NCI-H748 treated with DMSO at 0.1 percent for 48 hours (cell line): ENCODE measurements at regions not wholly inside any gene's neighbourhood (a gene's known extent, or its start where the extent isn't known, plus 50 kb on each side); places are given as distances from the start of the nearest gene placed in this dataset.

Experiments used
- DNase-seq: peaks from one replicate; lab custom pipeline; 2025; lab: John Stamatoyannopoulos, UW

DNA sequence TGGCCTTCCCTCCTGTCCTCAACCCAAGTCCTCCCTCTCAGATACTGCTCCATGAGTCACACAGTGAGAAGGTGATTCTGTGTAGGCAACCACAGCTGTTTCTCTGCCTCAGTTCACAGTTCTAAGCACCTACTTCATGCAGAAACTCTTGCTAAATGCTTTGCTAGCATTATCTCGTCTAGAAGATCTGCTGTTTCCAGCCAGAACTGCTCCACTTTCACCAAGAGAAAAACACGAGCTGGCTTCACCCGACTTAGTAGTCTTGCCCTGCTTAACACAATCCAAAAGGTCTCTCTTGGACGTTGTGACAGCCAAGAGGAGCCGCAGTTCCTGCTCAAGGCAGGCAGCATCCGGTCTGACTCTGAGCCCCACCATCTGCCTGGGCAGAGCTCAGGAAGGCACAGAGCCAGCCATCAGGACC is 272.1 kb downstream of the UACA start:
- DNase-seq, result no peak

DNA sequence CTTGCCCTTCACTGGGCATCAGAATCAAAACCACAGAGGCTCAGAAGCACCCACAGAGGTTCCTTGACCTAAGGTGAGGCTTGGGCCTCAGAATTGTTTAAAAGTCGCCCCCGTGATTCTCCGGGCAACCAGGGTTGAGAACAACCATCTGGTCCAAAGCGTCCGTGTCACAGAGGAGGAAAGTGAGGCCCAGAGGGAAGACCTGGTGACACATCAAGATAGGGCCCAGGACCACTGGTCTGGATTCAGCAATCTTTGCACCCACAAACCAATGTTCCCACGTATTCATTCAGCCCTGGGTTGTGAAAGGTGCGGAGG is 272.6 kb downstream of the UACA start:
- no peak for DNase-seq

DNA sequence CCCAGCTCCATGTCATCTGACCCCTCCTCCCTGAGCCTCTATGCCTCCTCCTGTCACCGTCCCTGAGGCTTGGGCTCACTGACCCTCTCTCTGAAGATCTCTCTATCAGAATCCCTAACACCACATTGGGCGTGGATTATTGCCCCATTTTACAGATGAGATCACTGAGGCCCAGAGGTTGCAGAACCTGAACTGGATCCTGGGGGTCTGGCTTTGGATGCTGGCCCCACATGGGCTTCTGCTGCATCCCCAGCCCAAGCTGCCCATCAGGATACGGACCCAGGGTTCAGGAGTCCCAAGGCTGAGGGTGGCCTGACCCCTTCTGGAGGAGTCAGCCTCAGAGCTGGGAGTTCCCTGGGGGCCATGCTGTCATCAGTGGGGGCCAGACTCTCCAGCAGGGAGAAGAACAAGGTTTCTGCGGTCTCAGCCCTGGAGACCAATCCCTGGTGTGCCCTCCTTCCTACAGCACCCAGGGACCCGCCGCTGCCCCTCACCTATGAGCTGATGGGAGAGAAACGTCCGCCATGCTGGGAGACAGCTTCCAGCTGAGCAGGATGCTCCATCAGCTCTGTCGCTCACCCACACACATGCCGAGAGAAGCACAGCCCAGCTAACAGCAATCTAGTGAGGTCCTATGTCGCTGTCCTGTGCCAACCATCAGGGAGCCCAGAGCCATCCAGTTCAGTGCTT is 273.1 kb downstream of the UACA start:
- no peak for DNase-seq

DNA sequence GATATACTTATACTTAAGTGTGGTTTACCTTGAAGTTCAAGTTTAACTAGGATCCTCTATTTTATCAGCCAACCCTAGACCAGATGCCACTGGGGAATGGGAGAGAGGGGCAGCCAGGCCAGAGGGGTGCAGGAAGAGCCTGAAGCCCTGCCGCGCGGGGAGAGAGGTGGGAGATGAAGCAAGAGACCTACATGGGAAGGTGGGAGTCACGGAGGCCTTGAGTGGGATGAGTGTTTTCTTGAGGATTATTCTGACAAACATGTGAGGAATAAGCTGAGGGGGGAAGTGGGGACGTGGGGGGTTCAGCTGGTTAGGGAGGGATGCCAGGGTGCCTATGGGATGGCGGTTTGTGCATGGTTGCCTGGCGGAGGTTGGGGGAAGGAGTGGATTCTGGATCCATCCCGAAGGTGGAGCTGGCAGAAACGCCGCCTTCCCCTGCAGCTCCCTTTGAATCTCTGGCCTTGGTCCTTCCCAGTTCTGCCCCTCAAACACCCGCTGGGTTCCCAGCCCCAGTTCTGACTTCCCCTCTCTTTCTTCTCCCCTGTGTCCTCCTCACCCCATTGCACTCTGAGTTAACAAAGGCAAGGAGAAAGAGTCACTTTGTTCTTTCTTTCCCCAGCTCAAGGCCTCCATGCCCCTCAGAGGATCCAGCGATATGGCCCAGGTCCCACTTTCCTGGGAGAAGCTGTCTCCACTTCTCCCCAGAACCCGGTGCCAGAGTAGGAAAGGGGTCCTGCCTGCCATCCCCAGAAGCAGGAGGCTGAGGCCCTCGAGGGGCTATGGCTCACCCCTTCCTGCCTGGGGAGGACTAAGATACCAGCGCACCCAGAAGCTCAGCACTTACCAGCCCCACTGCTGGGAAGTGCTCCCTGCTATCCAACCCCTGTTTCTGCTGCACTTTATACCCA is 274.2 kb downstream of the UACA start:
- DNase-seq, result no peak

DNA sequence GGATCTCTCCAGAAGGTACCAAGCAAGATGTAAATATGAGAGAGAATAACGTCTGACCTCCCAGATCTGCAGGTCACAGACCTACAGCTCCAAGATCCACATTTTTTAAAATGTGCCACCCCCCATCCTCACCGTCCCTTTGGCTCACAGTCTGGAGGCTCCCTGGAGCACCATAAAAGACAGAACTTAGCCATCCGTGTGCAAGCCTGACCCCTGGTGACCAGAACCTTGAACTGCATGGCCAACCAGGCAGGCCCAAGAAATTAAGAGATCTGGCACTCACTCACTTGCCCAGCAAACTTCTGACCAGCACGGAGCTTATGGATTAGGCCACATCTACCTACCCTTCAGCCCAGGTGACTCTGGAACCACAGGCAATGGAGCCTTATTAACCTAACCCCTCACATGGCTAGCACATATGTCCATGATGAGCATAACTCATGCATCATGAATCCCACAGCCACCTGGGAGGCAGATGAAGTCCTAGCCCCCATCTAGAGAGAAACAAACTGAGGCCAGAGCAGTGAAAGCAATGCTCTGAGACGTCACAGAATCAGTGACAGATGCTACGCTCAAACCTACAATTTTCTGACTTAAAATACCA is 275.3 kb downstream of the UACA start:
- DNase-seq, result peak; percentile 13

DNA sequence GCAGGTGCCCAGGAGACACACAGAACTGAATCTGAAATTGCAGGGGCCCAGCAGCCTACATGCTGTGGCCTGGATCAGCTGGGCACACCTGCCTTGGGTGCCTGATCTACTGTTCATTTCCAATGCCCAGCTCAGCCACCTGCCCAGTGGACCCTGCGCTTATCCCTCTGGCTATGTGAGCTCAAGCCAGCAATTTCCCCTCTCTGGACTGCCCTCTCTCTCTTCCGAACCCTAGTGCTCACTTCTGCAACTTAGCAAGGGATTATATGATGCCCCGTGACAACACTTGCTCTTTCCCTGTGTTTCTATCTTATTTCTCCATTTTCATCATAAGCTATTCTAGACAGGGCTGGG is 276.0 kb downstream of the UACA start:
- DNase-seq, result no peak

DNA sequence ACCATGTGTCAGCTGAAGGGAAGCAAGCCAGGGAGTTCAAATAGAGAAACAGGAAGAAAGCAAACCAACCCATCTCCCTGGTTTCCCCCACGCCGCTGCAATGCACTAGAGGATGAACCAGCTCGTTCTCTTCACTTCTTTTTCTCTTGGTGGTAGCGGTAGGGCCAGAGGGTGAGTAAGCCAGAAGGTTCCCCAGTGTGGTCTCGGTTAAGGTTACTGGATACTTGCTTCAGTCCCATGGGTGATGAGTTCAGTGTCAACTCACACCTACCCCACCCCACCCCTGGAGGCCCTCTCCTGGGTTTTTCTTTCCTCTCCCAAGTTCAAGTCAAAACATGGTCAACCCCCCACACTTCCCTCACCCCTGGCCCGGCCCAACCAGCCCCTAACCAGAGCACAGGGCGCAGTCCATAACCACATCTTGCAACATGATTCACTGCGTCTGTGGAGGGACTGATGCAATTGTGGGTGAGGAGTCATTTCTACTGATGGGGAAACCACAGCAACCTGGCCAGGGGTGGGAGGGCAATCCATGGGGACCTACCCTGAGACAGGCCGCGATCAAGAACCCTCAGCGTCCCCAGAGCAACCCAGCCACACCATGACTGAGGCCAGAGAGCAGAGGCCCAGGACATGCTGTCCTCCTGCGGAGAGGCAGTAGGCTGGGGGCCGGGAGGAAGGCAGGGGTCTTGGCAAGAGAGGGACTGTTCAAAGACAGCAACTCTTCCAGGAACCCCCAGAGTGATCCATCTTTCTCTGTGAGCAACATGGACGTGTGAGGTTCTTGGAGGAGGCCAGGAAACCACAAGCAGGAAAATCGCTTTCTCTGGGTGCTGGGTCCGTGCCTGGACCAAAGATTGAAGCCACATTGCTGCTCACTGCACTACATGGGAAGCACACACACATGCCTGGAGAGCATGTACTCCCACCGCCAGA is 276.6 kb downstream of the UACA start:
- DNase-seq, result no peak

DNA sequence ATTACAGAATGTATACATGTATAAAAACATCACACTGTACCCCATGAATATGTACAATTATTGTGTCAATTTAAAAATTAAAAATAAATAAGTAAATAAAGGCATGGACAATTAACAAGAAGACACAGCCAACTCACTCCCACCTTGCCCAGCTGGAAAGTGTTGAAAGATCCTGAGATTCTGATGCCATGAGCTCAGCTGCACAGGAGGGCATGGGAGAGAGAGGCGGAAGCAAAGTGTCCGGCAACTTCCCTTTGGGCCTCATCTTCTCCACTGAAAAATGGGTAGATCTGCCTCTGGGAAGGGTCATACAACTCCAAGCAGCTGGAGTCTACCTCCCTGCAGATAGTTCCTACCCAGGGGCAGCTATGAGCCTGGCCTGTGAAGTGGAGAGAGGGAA is 277.3 kb downstream of the UACA start:
- DNase-seq, result no peak

DNA sequence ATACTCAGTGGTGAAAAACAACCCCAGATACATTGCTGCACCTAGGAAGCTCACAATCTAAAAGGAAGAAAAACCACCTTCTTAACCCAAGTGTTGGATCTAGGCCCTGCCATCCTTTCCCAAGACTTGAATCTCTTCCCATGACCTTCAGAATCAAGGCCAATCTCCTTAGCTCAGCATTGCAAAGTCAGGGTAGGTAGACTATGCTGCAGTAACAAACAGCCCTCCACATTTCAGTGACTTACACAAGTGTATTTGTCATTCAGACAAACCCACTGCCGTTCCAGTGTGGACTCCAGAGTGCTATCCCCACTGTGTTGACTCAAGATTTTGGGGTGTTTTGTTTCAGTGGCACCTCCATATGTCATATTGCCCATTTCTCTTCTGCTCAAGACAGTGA is 278.4 kb downstream of the UACA start:
- DNase-seq, result no peak

DNA sequence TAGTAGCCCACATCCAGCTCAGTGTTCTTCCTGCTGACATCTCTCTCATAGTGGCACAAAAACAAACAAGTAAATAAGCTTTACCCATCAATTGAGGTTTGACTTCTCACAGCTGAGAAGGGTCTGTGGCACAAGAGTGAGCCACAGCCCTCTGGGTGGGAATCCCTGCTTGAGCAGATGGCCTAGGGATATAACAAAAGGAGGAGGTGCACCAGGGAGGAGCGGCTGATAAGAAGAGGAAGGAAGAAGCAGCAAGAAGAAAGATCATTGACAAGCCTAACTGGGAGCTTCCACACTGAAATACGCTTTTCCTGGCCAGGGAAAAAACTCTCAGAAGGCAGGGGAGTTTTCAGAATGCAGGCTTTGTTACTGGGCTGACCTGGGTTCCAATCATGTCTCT is 279.8 kb downstream of the UACA start:
- no peak for DNase-seq

DNA sequence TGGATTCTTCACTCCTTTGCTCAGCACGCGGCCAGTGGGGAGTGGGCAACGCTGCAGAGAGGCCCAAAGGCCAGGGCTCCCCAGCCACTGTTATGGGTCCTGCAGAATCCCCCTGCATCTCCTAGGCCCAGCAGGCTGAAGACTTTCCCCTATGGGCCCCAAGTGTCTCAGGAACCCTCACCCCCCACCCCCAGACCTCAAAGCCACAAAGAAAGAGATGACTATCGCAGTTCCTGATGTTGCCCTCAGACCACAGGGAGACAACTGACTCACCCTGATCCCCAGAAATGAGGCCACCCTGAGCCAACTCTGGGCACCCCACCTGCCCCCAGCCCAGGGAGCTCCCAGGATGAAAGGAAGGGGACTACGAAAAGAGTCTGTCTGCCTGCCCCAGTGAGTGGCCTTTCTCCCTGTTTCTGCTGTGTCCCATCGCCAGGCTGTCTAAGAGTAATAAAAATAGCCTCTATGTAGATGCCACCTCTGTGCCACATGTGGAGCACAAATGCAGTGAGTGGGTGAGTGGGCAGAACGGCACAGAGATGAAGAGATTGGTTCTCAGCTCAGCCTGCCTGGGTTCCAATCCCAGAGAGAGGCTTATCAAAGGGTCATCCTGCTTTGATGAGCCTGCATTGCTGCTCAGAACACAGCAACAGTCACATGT is 283.0 kb downstream of the UACA start:
- DNase-seq, result no peak

DNA sequence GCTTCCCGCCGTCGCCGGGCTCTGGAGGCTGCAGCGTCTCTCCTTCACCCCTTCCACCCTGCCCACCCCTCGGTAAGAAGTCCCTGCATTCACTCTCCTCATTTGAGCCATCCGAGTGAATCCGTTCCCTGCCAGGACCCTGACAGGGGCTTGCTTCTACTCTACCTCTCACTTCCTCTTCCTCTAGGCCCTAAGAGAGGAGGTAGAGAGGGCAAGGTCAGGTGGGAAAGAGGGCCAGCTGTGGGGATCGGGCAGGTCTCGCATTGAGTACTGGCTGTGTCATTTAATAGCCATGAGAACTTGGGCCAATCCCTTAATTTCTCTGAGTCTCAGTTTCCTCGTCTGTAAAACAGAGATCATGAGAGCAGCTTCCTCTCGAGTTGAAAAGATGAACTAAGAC is 283.6 kb downstream of the UACA start:
- no peak for DNase-seq

DNA sequence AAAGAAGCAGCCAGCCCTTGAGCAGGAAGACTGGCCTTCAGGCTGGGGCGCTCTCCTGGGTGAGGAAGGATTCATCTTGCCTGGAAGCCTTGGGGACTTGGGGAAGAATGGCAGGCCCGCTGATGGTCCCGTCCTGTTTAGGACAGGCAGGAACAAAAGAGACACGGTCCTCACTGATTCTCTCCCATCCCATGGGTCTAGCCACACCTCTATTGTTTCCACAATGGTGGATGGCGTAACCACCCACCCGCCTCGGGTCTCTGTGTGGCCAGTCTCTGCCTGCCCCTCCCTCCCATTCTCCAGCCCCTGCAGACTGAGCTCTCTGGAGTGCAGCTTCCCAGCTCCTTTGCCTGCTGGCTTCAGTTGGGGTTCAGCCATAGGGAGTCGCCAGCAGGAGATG is 284.3 kb downstream of the UACA start:
- DNase-seq, result no peak

DNA sequence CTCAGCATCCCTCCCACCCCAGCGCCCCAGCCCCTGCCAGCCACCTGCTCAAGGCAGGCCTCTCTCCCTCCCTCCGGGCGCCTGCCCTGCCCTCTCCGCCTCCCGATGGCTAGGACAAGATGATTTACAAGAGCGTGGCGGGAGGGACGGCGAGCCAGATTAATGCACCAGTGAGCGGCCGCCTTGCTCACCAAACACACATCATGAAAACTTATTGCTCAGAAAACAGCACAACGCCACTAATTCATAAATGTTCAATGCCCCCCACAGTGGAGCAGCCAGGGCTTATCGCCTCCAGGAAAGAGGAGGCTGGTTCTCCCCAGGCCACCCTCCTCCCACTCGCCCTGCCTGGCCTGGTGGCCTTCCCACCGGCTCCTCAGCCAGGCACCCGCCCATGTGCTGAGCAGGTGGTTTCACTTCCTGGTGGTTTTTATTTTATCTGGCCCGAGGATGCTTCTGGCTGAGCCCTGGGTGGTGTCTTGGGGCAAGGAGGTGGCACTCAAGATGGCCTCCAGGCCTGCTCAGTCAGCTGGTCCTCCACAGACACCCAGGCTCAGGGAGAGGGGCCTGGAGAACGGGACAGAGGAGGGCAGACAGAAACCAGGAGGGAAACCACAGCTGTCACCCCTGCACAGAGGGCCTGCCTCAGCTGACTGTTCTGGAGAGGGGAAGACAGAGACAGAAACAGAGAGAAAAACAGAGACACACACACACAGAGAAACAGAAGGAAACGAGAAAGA is 284.9 kb downstream of the UACA start:
- DNase-seq, result no peak

DNA sequence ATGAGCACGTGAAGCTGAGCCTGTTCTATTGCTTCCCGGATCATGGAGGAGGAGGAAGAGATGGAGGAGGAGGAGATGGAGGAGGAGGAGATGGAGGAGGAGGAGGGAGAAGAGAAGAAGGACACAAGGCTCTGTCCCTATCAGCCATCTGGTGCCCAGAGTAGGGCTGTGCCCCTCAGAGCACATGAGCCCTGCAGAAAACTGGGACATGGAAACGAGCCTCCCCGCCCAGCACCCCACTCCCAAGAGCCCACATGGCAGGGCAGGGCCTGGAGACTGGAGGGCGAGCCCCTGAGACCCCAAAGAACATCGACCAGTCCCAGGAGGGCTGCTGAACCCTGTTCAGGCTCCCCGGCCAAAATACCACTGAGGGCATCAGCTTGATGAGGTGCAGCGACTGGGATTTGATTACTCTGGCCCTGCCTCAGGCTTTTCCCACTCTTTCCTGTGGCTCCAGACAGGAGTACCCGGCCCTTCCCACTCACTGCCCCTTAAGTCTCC is 285.6 kb downstream of the UACA start:
- DNase-seq, result no peak

DNA sequence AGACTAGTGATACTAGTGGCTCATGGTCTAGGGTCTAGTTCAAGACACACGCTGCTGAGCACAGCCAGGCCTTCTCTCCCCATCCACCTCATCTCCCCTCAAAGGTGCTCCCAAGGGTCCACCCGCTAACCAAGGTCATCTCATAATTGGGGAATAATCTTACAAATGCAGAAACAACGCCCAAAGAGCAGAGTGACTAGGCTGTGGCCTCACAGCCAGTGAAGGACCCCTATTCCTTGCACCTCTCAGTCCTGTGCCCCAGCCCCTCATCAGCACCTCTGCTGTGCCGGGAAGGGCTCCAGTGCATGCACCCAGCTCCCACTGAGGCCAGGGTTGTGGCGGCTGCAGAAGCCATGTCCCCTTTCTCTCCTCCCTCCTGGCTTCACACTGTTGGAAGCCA is 286.9 kb downstream of the UACA start:
- DNase-seq, result no peak

DNA sequence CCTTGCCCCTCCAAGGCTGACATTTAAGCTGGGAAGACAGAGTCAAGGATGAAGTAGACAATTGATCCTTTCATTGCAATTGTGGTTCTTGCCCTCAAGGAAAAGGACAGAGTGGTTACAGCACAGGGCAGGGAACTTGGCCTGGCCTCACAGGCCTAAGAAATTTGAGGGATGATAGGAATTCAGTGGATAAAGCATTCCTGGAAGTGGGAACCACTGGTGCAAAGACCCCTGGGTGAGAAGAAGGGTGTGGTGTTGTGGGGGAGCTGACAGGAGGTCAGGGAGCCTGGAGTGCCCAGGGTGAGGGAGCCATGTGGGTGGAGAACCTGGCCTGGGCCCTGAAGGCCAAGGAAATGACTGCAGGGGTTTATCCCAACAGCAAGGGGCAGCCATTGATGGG is 287.4 kb downstream of the UACA start:
- DNase-seq, result no peak

DNA sequence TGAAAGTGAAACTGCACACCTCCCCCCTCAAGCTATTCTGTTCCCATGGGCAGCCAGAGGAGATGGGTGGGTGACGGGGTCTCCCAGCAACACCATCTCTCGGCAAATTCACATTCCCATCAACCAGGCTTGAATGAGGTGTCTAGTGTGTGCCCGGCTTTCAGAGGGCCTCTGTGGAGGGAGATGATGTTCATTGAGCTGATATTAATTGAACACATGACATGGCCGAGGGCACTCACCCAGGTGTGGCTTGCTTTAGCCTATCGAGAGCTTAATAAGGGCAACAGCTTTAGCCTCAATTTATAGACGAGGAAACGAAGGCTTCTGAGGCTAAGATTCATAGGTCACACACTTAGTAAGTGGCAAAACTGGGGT is 288.0 kb downstream of the UACA start:
- no peak for DNase-seq

DNA sequence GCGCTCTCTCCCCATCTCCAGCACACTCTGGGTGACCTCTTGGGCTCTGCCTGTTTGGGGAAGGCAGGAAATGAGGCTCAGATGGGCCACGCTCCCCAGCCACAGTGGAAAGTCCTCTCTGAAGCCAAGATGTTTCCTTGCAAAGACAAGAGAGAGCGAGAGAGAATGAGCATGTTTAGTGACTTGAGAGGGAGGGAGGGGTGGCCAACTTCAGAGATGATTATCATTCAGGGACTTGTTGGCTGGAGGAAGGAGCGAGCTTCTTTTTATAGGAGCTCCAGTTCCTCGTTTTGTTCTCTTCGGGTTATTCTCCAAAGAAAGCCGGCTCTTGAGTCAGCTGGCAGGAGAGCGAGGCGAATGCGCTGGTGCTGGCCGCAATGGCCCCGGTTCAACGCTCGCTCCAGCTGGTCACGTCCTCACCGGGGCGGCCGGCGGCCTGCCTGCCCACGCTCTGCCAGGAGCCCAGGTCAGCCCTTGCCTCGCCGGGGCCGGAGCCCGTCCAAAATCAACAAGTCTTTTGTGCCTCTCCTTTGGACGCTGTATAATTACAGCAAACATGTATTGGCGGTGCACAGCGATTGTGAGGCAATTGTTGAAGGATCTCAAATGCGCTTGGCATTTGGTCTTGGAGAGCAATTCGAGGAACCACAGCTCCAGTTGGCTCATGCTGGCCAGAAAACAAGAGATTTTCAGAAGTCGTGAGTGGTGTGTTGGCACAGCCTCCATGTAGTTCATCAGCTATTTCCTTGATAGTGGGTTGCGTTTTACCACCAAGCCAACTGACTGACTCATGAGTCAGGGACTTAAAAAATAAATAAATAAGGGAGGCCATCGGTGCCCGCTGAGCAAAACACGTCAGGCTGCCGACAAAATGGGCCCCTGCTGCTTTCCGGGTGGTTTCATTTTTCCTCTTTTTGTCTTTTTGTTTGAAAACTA is 288.6 kb downstream of the UACA start:
- peak; percentile 58 for DNase-seq
